Ishikawa (cell line): ENCODE measurements at regions not wholly inside any gene's neighbourhood (a gene's known extent, or its start where the extent isn't known, plus 50 kb on each side); places are given as distances from the start of the nearest gene placed in this dataset.

Source experiments
- EP300 ChIP-seq: IDR thresholded peaks from 2 replicates; pipeline ENCODE4 v1.6.1; 2012; ENCODE audit warnings: borderline replicate concordance
- TF ChIP-seq, protein P1 (sequence below): IDR thresholded peaks from 2 replicates; pipeline ENCODE4 v1.6.1; 2012

DNA sequence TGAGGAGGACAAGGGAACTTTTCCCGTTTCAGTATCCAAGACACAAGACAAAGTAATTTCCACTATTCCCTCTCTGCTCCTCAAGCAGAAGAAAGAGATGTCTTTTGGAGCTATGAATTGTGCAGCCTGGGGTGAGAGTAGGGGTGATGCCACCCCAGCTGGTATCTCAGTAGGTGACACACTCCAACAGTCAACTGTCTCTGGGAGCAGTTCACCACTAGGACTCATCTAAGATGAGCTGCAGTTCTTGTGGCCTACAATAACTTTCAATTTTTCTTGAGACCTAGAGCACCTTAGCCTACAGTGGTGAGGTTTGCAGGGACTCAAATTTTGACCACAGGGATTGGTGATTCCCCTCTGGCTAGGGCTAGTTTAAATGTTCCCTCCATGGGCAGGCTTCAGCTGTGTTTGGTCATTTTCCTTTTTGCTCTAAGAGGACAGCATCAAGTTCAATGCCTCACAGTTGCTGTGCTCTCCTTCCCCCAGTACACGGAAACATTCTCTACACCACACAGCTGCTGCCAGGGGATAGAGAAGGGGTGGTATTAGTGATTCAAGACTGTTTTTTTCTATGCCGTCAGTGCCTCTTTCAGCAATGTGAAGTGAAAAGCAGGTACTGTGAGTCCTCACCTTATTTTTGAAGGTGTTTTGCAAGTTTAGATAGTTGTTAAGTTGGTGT is 278.6 kb upstream of the RORB start:
- TF ChIP-seq, protein P1, sequence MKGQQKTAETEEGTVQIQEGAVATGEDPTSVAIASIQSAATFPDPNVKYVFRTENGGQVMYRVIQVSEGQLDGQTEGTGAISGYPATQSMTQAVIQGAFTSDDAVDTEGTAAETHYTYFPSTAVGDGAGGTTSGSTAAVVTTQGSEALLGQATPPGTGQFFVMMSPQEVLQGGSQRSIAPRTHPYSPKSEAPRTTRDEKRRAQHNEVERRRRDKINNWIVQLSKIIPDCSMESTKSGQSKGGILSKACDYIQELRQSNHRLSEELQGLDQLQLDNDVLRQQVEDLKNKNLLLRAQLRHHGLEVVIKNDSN = no peak
- TF ChIP-seq EP300 = no peak
